ENCODE measurements at regions not wholly inside any gene's neighbourhood (a gene's known extent, or its start where the extent isn't known, plus 50 kb on each side); places are given as distances from the start of the nearest gene placed in this dataset.
"Not testable (repeated sequence)": the region's sequence is repeated elsewhere in the genome, so short reads cannot be mapped to it uniquely, and the experiment has no call there.

- not testable (repeated sequence) for DNase-seq
These were observed 265.8 kb downstream of the SETD4 start for GRCh38 chr21:35794527-35794926.

- DNase-seq: no peak
These were observed 267.6 kb downstream of the SETD4 start for GRCh38 chr21:35792569-35793305.

DNA sequence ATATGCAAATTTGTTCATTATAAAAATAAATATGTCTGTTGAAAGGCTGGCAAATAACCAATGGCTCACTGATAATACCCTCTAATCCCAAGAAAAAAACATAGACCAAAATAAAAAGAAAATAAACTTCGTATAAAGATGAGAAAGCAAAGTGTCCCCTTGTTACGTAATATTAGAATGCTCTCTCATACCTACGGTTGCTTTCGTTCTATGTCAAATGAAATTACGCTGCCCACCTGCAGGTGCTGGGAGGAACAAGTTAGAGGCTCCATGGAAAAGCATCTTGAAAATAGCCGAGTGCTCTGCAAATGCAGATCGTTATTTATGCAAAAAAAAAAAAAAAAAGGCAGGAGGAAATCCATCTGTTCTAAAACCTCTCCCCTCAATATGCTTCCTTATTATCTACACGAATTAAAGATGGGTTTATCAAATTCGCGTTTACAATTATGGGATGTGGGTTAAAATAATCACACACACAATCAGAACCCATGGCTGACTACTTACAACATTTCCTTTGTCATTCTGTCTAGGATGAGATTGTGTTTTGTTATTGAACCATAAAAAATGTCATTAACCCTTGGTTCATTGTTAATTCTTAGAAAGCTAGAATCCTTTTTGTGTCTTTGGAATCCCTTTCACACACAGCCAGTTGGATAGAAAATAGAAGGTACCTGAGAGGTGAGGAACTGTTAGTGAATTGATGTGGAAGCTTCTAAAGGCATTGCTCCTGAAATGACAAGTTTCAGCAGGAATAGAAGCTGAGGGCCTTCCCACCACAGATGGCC, 268.6 kb downstream of the SETD4 start:
- no peak for DNase-seq

- DNase-seq: no peak
These were observed 276.6 kb downstream of the SETD4 start for GRCh38 chr21:35783721-35784120.

GRCh38 chr21:35782667-35783066, 277.7 kb downstream of the SETD4 start:
- no peak for DNase-seq

DNA sequence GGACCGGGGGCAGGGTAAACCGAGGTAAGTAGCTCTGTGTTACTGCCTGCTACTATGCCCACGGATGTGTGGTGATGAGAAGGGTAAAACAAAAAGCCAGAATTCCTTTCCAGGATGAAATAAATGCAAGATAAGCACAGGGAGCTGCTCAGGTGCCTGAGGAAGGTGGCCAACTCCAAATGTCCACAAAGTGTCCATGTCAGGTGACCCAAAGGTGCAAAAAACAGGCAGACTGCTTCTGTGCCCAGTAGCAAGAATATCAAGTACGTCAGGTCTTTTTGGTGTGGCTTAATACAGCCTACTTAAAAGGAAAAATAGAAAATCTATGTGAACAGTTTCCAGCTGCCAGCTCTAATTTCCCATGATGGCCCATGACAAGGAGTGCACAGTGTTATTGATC, 279.3 kb downstream of the SETD4 start:
- DNase-seq: no peak

- DNase-seq: no peak
These were observed 280.4 kb downstream of the SETD4 start for GRCh38 chr21:35779690-35780570.

GRCh38 chr21:35779167-35779566, 281.2 kb downstream of the SETD4 start:
- no peak for DNase-seq

DNA sequence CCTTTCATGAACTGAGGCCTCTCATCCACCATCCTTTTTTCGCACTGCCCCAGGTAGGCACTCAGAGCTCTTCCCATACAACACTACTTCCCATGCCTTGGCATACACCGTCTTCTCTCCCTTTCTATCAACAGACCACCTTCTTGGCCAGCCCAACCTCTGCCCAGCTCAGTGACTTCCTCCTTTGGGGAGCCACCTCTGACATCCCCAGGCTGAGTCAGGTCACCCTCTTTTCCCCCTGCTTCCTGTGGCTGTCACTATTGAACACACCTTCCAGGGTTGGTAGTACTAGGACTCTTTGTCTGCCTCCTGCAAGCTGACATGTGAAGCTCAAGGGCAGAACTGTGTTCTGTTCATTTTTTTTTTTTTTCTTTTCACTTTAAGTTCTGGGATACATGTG, 283.2 kb downstream of the SETD4 start:
- no peak for DNase-seq

- DNase-seq: no peak
These were observed 284.4 kb downstream of the SETD4 start for GRCh38 chr21:35775778-35776544.

GRCh38 chr21:35770101-35770945, 290.0 kb downstream of the SETD4 start:
- no peak for DNase-seq

DNA sequence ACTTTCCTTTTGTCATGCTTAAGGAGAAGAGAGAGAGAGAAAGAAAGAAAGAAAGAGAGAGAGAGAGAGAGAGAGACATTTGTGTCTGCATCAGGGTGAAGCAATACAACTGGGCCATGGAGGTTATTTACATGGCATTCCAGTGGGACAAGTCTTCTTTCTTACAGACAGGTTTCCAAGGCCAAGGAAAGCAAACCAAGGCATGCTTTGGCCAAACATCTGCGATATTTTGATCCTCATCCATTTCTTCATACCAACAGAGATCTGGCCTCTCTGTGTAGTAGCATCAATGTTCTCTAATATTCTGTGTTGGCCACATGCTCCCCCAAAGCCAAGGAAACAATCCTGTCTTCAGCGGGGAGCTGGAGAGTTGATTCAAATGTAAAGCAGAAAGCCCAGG, 292.1 kb downstream of the SETD4 start:
- no peak for DNase-seq

DNA sequence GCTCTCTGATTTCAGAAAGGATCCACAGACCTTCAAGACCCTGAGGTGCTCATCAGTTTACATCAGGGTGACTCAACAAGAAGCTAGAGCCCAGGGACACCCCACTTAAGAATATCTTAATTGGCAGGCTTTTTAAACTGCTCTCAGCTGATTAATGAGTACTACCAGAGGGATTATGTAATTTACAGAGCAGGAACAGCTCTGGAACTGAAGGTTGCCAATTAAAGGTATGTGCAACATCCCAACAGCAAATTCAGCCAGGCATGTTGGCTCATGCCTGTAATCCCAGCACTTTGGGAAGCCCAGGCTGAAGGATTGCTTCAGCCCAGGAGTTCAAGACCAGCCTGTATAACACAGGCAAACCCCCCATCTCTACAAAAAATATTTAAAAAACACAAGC, 295.7 kb downstream of the SETD4 start:
- no peak for DNase-seq

DNA sequence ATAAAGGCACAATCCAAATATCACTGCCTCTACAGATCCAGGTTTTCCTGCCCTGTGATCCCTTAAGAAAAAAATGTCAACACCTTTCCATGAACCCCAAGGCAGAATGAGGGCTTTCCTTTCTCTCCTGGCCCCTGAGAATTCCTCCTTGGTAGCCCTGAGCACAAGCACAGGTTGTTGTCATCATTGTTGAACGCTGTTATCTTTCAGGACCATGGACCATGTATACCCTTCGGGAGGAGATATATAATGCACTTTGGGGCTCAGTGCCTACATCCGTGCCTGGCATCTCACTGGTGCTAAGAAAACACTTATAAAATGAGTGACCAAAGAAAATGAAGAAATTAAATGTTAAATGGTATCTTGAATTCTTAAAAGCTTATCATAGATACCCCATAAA, 296.2 kb downstream of the SETD4 start:
- no peak for DNase-seq

DNA sequence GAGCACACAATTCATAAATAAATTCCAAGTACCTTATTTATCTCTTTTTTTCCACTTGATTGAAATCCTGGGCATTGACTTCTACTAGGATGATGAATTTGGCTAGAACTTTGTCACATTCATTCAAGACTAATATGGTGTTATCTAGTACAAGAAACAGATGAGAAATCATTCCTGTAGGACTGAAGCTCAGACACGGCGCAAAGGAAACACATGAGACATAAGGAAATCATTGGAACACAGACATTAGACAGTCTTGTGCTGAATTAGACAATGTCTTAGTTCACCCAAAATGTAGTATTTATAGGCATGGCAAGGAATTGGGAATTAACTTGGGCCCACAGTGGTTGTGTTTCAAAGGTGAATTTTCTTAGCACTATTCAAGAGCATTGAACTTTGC, 305.7 kb downstream of the SETD4 start:
- DNase-seq: no peak

- no peak for DNase-seq
These were observed 307.0 kb downstream of the SETD4 start for GRCh38 chr21:35753308-35753707.

- DNase-seq: no peak
These were observed 309.2 kb downstream of the SETD4 start for GRCh38 chr21:35751171-35751570.

DNA sequence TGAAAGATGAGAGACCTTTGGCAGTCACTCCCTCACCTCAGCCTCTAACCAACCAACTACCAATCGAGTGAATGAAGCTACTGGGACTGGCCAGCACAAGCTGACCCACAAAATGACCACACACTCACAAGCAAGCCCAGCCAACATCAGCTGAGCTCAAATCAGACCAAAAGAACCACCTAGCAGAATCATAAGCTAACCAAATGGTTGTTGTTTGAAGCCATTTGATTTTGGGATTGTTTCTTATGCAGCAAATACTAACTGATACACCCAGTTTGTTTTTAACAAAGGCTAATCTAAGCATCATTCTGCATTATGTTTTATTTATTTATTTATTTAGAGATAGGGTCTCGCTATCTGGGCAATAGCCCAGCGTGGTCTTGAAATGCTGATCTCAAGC, 310.4 kb downstream of the SETD4 start:
- DNase-seq: no peak

DNA sequence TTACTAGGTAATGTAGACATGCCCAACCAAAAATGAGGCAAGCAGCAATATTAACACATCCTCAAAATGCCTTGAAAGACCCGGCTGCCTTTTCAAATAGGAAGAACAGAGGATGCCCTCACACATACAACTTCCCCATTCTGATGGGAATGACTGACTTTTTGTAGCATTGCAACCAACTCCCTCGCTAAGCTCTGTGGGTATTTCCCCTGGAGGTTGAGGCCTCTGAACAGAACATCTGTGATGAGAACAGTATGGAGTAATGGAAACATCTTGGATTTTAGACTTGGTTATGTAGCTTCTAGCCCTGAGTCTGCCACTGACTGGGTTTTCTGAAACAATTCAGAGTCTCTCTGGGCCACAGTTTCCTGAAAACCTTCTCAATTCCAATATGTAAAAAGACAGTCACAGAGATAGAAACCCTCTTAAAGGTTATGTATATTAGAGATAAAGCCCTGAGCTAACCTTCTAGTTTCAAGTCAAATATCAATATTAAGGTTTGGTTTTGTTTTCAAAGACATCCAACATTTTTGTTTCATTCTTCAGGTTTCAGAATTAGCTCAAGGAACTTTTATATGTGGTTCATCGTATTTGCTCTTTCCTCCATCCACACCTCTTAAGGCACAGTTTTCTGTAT, 311.5 kb downstream of the SETD4 start:
- no peak for DNase-seq

- no peak for DNase-seq
These were observed 316.8 kb downstream of the SETD4 start for GRCh38 chr21:35743571-35743970.

GRCh38 chr21:35738347-35738961, 321.9 kb downstream of the SETD4 start:
- no peak for DNase-seq

All from SHP77 treated with DMSO at 0.1 percent for 48 hours (cell line).